B cell (primary cell): ENCODE measurements at regions not wholly inside any gene's neighbourhood (a gene's known extent, or its start where the extent isn't known, plus 50 kb on each side); places are given as distances from the start of the nearest gene placed in this dataset.

Source experiments
- ATAC-seq: fragments of 200-7000 bp; cut with Tn5 transposase; one replicate; pipeline ENCODE4 v1.10.0; 2021; ENCODE audit warnings: low read depth, mild to moderate bottlenecking, moderate number of reproducible peaks, moderate library complexity
- CTCF ChIA-PET: fragments of 350-600 bp; sonication (Branson Sonifier 250); formaldehyde crosslinking; loops from one replicate; lab custom pipeline; 2021; ENCODE audit warnings: antibody characterized with exemption, inconsistent platforms; lab: Charles Lee
- POLR2A ChIA-PET: fragments of 350-600 bp; sonication (Branson Sonifier 250); formaldehyde crosslinking; loops from one replicate; lab custom pipeline; 2021; ENCODE audit warnings: antibody characterized with exemption; lab: Charles Lee
- DNase-seq: peaks from one replicate; pipeline ENCODE4 v3.0.0; 2013
- H2AFZ ChIP-seq: 2 replicates; pipeline ENCODE4 v1.6.1; 2012; ENCODE audit warnings: mild to moderate bottlenecking, low read depth, low read length; ENCODE audit not compliant: insufficient read depth, poor library complexity, severe bottlenecking
- H3K27ac ChIP-seq, 2 donors: 1 replicate in 1 of 2; 2 replicates in 1 of 2; pipeline ENCODE4 v1.5.1; 2012 to 2013; ENCODE audit warnings: low read length in 2 of 2, mild to moderate bottlenecking in 2 of 2, moderate library complexity in 1 of 2
- H3K27me3 ChIP-seq, 4 experiments: fragments of 200-600 bp in 1 of 4; sonication (generic) in 1 of 4; replicated peaks in 1 of 4; 1 replicate in 2 of 4; 2 replicates in 2 of 4; pipeline versions ENCODE4 v1.6.1 to v1.7.0; 2013 to 2016; ENCODE audit warnings: low read length in 3 of 4, mild to moderate bottlenecking in 2 of 4, mixed read lengths in 1 of 4, moderate library complexity in 1 of 4; ENCODE audit not compliant: insufficient read depth in 4 of 4, control insufficient read depth in 3 of 4; ENCODE audit errors: control extremely low read depth in 1 of 4
- H3K36me3 ChIP-seq, 2 experiments: replicated peaks in 1 of 2; 1 replicate in 1 of 2; 2 replicates in 1 of 2; pipeline versions ENCODE4 v1.6.1 to v1.7.1; 2013; ENCODE audit warnings: low read length in 1 of 2; ENCODE audit not compliant: insufficient read depth in 2 of 2, control insufficient read depth in 1 of 2; ENCODE audit errors: control extremely low read depth in 1 of 2, extremely low read depth in 1 of 2
- H3K4me1 ChIP-seq, 2 donors: fragments of 200-600 bp in 1 of 2; sonication (generic) in 1 of 2; 1 replicate in 1 of 2; 2 replicates in 1 of 2; pipeline versions ENCODE4 v1.5.1 to v1.6.1; 2013 to 2017; ENCODE audit warnings: low read length in 2 of 2; ENCODE audit not compliant: control insufficient read depth in 2 of 2, insufficient read depth in 2 of 2
- H3K4me2 ChIP-seq: replicated peaks from 2 replicates; pipeline ENCODE3; 2012; ENCODE audit warnings: mild to moderate bottlenecking, low read depth, low read length; ENCODE audit not compliant: poor library complexity, severe bottlenecking
- H3K4me3 ChIP-seq, 5 experiments: fragments of 200-600 bp in 1 of 5; sonication (generic) in 1 of 5; 1 replicate in 3 of 5; 2 replicates in 2 of 5; pipeline versions ENCODE4 v1.5.1 to v1.7.0; 2011 to 2016; ENCODE audit warnings: low read length in 4 of 5, mild to moderate bottlenecking in 4 of 5, low read depth in 2 of 5, control low read depth in 1 of 5, moderate library complexity in 1 of 5; ENCODE audit not compliant: insufficient read depth in 1 of 5; ENCODE audit errors: control extremely low read depth in 1 of 5, extremely low read depth in 1 of 5
- H3K79me2 ChIP-seq: fragments of 200-600 bp; sonication (generic); one replicate; pipeline ENCODE4 v1.6.0; 2016; ENCODE audit warnings: low read length; ENCODE audit not compliant: control insufficient read depth, insufficient read depth
- H3K9ac ChIP-seq: fragments of 200-600 bp; sonication (generic); 2 replicates; pipeline ENCODE4 v1.6.1; 2017; ENCODE audit warnings: mild to moderate bottlenecking, low read length, moderate library complexity
- H3K9me3 ChIP-seq, 3 donors: one replicate each; pipeline versions ENCODE4 v1.6.1 to v1.7.1; 2013; ENCODE audit warnings: low read length in 2 of 3; ENCODE audit not compliant: control insufficient read depth in 2 of 3, insufficient read depth in 1 of 3; ENCODE audit errors: control extremely low read depth in 1 of 3
- H4K20me1 ChIP-seq: 2 replicates; pipeline ENCODE4 v1.6.0; 2012; ENCODE audit warnings: mild to moderate bottlenecking, low read length; ENCODE audit not compliant: insufficient read depth, control insufficient read depth, poor library complexity, severe bottlenecking
- H3K27ac Mint-ChIP-seq: one replicate; pipeline ENCODE4 v1.8.0; 2021; ENCODE audit warnings: mixed read lengths
- H3K27me3 Mint-ChIP-seq: one replicate; pipeline ENCODE4 v1.8.0; 2021; ENCODE audit warnings: mixed read lengths
- H3K4me1 Mint-ChIP-seq: one replicate; pipeline ENCODE4 v1.8.0; 2021; ENCODE audit warnings: mixed read lengths
- H3K4me3 Mint-ChIP-seq: one replicate; pipeline ENCODE4 v1.8.0; 2021; ENCODE audit warnings: mixed read lengths
- H3K9me3 Mint-ChIP-seq: one replicate; pipeline ENCODE4 v1.8.0; 2022; ENCODE audit warnings: mixed read lengths; ENCODE audit not compliant: insufficient read depth
- CTCF ChIP-seq: fragments of 200-600 bp; IDR thresholded peaks from one replicate; pipeline ENCODE4 v1.8.0; 2022; ENCODE audit warnings: antibody characterized with exemption, mild to moderate bottlenecking
- EZH2 ChIP-seq: IDR thresholded peaks from 2 replicates; pipeline ENCODE4 v1.6.1; 2012; ENCODE audit warnings: borderline replicate concordance, low read depth, mild to moderate bottlenecking, moderate library complexity, low read length; ENCODE audit not compliant: insufficient read depth, poor library complexity, severe bottlenecking
- WGBS: methylation state at CpG from one replicate; pipeline ENCODE4 v1.1.5; 2013; ENCODE audit warnings: missing lambda C conversion rate; ENCODE audit not compliant: insufficient coverage; 5-methylcytosine and 5-hydroxymethylcytosine counted together
- intact Hi-C: fragments of 100-400 bp; cut with micrococcal nuclease; formaldehyde crosslinking; loops from one replicate; pipeline ENCODE4 v1.10.0; 2022

GRCh38 chr12:33650832-33651231, 211.2 kb upstream of the SYT10 start:
- Mint-ChIP-seq H3K27me3 (no peaks in the 10 kb centered on the region), H3K4me3 (no peak overlapping the region), H3K27ac (no peak overlapping the region), H3K4me1 (no peaks in the 10 kb centered on the region), H3K9me3 (no peaks in the 10 kb centered on the region)
- H3K79me2 ChIP-seq: no peaks in the 10 kb centered on the region
- H3K4me3 ChIP-seq: no peak overlapping the region
- TF ChIP-seq CTCF (no peak), EZH2 (no peak)
- H3K9ac ChIP-seq: no peak overlapping the region
- POLR2A ChIA-PET: no interaction called here
- no peak overlapping the region for H3K27ac ChIP-seq
- H3K9me3 ChIP-seq: peaks cover 0 to 1% (median 0%) of the 10 kb centered on the region in 3 donors
- H3K27me3 ChIP-seq: no peaks in the 10 kb centered on the region
- CTCF ChIA-PET: no interaction called here
- intact Hi-C loops: no loop called here
- H2AFZ ChIP-seq: no peak overlapping the region
- no peaks in the 10 kb centered on the region for H4K20me1 ChIP-seq
- ATAC-seq (no peak), DNase-seq (no peak)
- no peaks in the 10 kb centered on the region for H3K36me3 ChIP-seq
- no peak overlapping the region for H3K4me2 ChIP-seq
- H3K4me1 ChIP-seq: no peaks in the 10 kb centered on the region

GRCh38 chr12:33653362-33653761, 213.7 kb upstream of the SYT10 start:
- Histone ChIP-seq H3K27ac (no peak overlapping the region), H3K36me3 (no peaks in the 10 kb centered on the region), H3K79me2 (no peaks in the 10 kb centered on the region), H3K4me3 (no peak overlapping the region), H3K4me1 (no peaks in the 10 kb centered on the region), H4K20me1 (no peaks in the 10 kb centered on the region), H3K9me3 (peaks cover 0 to 1% (median 0%) of the 10 kb centered on the region in 3 donors), H2AFZ (no peak overlapping the region), H3K9ac (no peak overlapping the region), H3K4me2 (no peak overlapping the region), H3K27me3 (no peaks in the 10 kb centered on the region)
- CTCF ChIA-PET: no interaction called here
- ATAC-seq: no peak
- 86% methylated on average over 3 of the region's 3 CpGs for WGBS
- intact Hi-C loops: no loop called here
- H3K27me3 Mint-ChIP-seq: no peaks in the 10 kb centered on the region
- H3K9me3 Mint-ChIP-seq: no peaks in the 10 kb centered on the region
- POLR2A ChIA-PET: no interaction called here
- H3K4me3 Mint-ChIP-seq: no peak overlapping the region
- no peak overlapping the region for H3K27ac Mint-ChIP-seq
- DNase-seq: no peak
- H3K4me1 Mint-ChIP-seq: no peaks in the 10 kb centered on the region
- TF ChIP-seq CTCF: no peak
- no peak for TF ChIP-seq EZH2
